AG04450 (cell line): ENCODE measurements at regions not wholly inside any gene's neighbourhood (a gene's known extent, or its start where the extent isn't known, plus 50 kb on each side); places are given as distances from the start of the nearest gene placed in this dataset.

ENCODE experiments used
- CTCF ChIA-PET: fragments of 300-600, 350-600 bp; formaldehyde crosslinking; extraction: SDS; loops from one replicate; lab custom pipeline; 2022; ENCODE audit warnings: antibody characterized with exemption, inconsistent platforms; lab: Charles Lee
- POLR2A ChIA-PET: fragments of 350-600 bp; formaldehyde crosslinking; extraction: SDS; loops from one replicate; lab custom pipeline; 2021; ENCODE audit warnings: antibody characterized with exemption, inconsistent platforms; lab: Yijun Ruan, JAX
- DNase-seq: peaks from one replicate; pipeline ENCODE4 v3.0.0-alpha.2; 2011; ENCODE audit warnings: low read depth, low spot score
- H3K27ac ChIP-seq: one replicate; pipeline ENCODE4 v1.5.1; 2012; ENCODE audit warnings: low read depth, low read length, control low read depth
- H3K27me3 ChIP-seq: one replicate; pipeline ENCODE4 v1.6.0; 2012; ENCODE audit warnings: low read length; ENCODE audit not compliant: control insufficient read depth, insufficient read depth
- H3K4me3 ChIP-seq: 2 replicates; pipeline ENCODE4 v1.5.1; 2011; ENCODE audit warnings: mild to moderate bottlenecking, low read depth, low read length, control low read depth
- H3K9me3 ChIP-seq: 2 replicates; pipeline ENCODE4 v1.5.1; 2012; ENCODE audit warnings: low read length; ENCODE audit not compliant: control insufficient read depth, insufficient read depth
- TF ChIP-seq, protein P1 (sequence below): IDR thresholded peaks from 2 replicates; pipeline ENCODE4 v1.5.1; 2011; ENCODE audit warnings: low read depth, low read length, control low read depth, inconsistent platforms

GRCh38 chr18:41818381-41819355, 136.4 kb upstream of the PIK3C3 start:
- CTCF ChIA-PET, result no interaction called here
- TF ChIP-seq, protein P1, sequence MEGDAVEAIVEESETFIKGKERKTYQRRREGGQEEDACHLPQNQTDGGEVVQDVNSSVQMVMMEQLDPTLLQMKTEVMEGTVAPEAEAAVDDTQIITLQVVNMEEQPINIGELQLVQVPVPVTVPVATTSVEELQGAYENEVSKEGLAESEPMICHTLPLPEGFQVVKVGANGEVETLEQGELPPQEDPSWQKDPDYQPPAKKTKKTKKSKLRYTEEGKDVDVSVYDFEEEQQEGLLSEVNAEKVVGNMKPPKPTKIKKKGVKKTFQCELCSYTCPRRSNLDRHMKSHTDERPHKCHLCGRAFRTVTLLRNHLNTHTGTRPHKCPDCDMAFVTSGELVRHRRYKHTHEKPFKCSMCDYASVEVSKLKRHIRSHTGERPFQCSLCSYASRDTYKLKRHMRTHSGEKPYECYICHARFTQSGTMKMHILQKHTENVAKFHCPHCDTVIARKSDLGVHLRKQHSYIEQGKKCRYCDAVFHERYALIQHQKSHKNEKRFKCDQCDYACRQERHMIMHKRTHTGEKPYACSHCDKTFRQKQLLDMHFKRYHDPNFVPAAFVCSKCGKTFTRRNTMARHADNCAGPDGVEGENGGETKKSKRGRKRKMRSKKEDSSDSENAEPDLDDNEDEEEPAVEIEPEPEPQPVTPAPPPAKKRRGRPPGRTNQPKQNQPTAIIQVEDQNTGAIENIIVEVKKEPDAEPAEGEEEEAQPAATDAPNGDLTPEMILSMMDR, result no peak
- POLR2A ChIA-PET, result no interaction called here
- H3K27me3 ChIP-seq, result no peaks in the 10 kb centered on the region
- H3K27ac ChIP-seq, result no peak overlapping the region
- no peak for DNase-seq
- no peak overlapping the region for H3K4me3 ChIP-seq
- no peaks in the 10 kb centered on the region for H3K9me3 ChIP-seq

- CTCF ChIA-PET, result no interaction called here
These were observed 140.4 kb upstream of the PIK3C3 start for GRCh38 chr18:41814651-41815050.

GRCh38 chr18:41809652-41810051, 145.4 kb upstream of the PIK3C3 start:
- ChIA-PET CTCF (no interaction called here), POLR2A (no interaction called here)
- Histone ChIP-seq H3K27me3 (no peaks in the 10 kb centered on the region), H3K4me3 (no peak overlapping the region), H3K27ac (no peak overlapping the region), H3K9me3 (no peaks in the 10 kb centered on the region)
- no peak for DNase-seq
- TF ChIP-seq, protein P1, result no peak

More at GRCh38 chr18:41814651-41815050, 140.4 kb upstream of the PIK3C3 start:
- Histone ChIP-seq H3K27me3 (no peaks in the 10 kb centered on the region), H3K27ac (no peak overlapping the region), H3K4me3 (no peak overlapping the region), H3K9me3 (no peaks in the 10 kb centered on the region)
- TF ChIP-seq, protein P1, result no peak
- POLR2A ChIA-PET, result no interaction called here
- no peak for DNase-seq

DNA sequence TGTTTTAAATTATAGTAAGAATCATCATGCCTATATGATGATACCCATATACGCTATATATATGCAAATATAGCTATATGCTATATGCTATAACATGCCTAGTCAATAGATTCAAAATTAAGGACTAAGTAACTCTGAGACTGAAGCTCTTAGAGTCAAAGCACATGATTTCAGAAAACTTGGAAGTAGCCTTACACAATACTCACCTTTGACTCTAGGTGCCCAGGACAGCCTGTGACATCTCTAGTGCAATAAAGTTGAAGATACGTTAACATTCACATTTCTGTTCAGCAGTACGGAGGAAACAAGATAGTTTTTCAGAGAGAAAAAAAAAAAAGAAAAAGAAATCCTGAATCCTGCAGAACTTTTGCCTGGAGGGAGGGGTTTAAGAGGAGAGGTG, 149.7 kb upstream of the PIK3C3 start:
- ChIA-PET CTCF (no interaction called here), POLR2A (no interaction called here)
- DNase-seq, result no peak
- H3K27me3 ChIP-seq, result no peaks in the 10 kb centered on the region
- no peak overlapping the region for H3K27ac ChIP-seq
- H3K9me3 ChIP-seq, result no peaks in the 10 kb centered on the region
- TF ChIP-seq, protein P1, result no peak
- H3K4me3 ChIP-seq, result no peak overlapping the region

- H3K27me3 ChIP-seq, result no peaks in the 10 kb centered on the region
- DNase-seq, result no peak
- no peaks in the 10 kb centered on the region for H3K9me3 ChIP-seq
- ChIA-PET POLR2A (no interaction called here), CTCF (no interaction called here)
- TF ChIP-seq, protein P1, result no peak
- no peak overlapping the region for H3K4me3 ChIP-seq
- H3K27ac ChIP-seq, result no peak overlapping the region
These were observed 156.2 kb upstream of the PIK3C3 start for GRCh38 chr18:41798879-41799278.
